GM12872 (cell line): ENCODE measurements at regions not wholly inside any gene's neighbourhood (a gene's known extent, or its start where the extent isn't known, plus 50 kb on each side); places are given as distances from the start of the nearest gene placed in this dataset.

Source experiments
- CTCF ChIP-seq: IDR thresholded peaks from 3 replicates; pipeline ENCODE4 v1.5.1; 2011; ENCODE audit warnings: low read depth, mild to moderate bottlenecking, low read length, moderate library complexity; ENCODE audit not compliant: insufficient read depth

GRCh38 chr5:173815571-173815970 is 72.6 kb upstream of the CPEB4 start:
- no peak for TF ChIP-seq CTCF

GRCh38 chr5:173816728-173817127 is 71.4 kb upstream of the CPEB4 start:
- no peak for TF ChIP-seq CTCF

GRCh38 chr5:173817561-173817960 is 70.6 kb upstream of the CPEB4 start:
- TF ChIP-seq CTCF, result no peak

DNA sequence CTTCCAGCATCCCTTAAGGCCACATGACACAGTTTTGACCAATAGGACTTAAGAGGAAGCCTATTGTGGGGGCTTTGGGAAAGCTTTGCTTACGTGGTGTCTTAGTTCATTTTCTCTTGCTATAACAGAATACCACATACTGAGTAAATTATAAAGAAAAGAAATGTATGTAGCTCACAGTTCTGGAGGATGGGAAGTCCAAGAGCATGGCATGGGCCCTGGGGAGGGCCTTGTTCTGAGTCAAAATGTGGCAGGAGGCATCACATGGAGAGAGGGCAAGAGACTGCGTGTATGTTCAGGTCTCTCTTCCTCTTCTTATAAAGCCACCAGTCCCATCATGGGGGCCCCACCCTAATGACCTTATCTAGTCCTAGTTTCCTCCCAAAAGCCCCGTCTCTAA is 68.6 kb upstream of the CPEB4 start:
- no peak for TF ChIP-seq CTCF

DNA sequence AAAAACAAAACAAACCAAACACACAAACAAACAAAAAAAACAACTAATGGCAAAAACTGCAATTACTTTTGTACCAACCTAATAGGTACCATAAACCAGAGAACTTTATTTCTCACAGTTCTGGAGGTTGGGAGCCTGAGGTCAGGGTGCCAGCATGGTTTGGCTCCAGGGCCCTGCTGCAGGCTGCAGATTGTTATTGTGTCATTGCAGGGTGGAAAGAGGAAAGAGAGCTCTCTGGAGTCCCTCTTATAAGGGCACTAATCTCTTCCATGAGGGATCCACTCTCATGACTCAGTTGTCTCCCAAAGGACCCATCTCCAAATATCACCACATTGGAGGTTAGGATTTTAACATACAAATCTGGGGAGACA is 64.9 kb upstream of the CPEB4 start:
- no peak for TF ChIP-seq CTCF

DNA sequence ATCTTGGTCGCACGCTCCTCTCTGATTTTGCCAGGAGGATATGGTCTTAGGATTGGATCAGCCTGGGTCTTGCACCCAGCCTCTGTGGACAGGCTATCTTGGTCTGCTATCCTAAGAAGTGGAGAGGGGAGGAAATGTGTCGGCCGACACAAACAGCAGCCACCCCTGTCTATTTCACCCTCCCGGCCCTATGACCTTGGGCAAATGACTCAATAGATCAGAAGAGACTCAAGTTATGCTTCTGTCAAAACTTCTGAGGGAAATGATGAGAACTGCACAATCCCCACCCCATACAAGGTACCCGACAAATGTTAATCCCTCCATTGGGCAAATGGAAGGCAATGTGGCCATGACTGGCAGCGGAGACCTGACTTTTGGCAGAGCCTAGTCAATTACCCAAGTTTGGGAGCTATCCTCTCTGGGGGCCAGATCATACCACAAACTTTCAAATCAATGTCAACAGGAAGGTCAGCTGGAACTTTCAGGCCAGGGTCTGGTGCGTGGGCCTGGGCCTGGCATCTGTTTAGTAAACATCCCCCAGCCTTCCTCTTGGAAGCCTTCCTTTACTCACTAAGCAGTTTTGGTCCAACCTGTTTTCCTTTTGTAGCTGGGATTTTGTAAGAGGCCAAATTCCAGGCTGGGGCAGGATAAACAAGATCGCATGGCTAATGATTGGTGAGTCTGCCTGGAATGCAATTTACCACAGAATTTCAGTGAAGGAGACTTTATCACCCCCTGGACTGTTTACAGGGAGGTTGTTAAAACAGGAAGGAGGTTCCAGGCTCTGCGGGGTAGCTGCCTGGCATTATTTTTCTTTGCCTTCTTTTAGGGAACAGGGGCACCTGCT is 64.2 kb upstream of the CPEB4 start:
- TF ChIP-seq CTCF, result no peak

DNA sequence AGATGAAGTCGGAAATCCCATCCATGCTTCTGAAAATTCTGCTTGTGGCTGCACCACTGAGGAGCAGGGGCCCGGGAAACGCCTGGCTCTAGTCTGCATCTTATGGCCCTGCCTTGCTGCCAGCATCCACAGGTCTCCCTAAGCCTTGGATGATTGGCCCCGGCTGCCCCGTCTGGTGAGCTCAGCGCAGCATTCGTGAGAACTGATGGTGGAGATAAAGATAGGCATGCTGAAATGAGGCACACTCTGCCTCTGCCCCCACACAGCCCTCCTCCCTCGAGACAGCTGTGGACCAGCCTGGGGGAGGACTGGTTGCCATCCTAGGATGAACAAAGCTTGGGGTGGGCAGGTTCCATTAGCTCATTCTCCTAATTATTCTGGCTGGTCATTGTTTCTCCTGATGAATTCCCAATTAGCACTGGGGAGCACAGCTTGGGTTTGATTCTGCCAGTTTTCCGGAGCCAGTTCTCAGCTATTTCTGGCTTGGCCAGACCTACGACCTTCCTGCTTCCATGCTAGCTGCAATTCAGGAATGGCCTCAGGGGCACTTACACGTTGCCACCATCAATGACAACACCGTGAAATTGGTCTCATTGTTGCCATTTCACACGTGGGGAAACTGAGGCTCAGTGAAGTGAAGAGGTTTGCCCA is 62.8 kb upstream of the CPEB4 start:
- TF ChIP-seq CTCF, result no peak
